ENCODE measurements at regions not wholly inside any gene's neighbourhood (a gene's known extent, or its start where the extent isn't known, plus 50 kb on each side); places are given as distances from the start of the nearest gene placed in this dataset.

- Histone ChIP-seq H3K4me1 (ENCODE audit: control insufficient read depth in 1 of 2, insufficient read depth in 2 of 2, low read depth in 1 of 2, low read length in 1 of 2) (no peaks in the 10 kb centered on the region), H3K9ac (no peak overlapping the region), H3F3A (replicated peaks; ENCODE audit: insufficient read depth) (no peaks in the 10 kb centered on the region), H3K4me2 (peak overlapping the region; percentile 24; the same call in 1 of the 2 replicates), H3K4me3 (ENCODE audit: low read depth in 2 of 2, low read length in 1 of 2) (peak overlapping the region; percentile 6 to 40; a peak in 3 of 4 replicates), H3K27me3 (ENCODE audit: insufficient read depth) (0 out of 2 replicates have a peak, but pooled peaks cover 4% of the 10 kb centered on the region), H3K27ac (ENCODE audit: low read depth in 2 of 2, low read length in 1 of 2) (no peak overlapping the region), H2AFZ (ENCODE audit: low read depth) (peak overlapping the region; percentile 66), H3K79me2 (ENCODE audit: insufficient read depth) (no peaks in the 10 kb centered on the region), H3K9me2 (no peaks in the 10 kb centered on the region), H3K36me3 (replicated peaks in 1 of 2; ENCODE audit: control insufficient read depth in 1 of 2, insufficient read depth in 2 of 2, low read length in 1 of 2) (no peaks in the 10 kb centered on the region), H4K20me1 (ENCODE audit: insufficient read depth) (no peaks in the 10 kb centered on the region), H3K9me3 (no peaks in the 10 kb centered on the region)
- ChIA-PET CTCF (interaction anchor here (1.0 kb wide), 1 partner anchor 20 kb away, joined by 3 read pairs; no protein-coding TSS in a partner anchor), POLR2A (no interaction called here)
- no peak for DNase-seq
- TF ChIP-seq MAX (IDR thresholded peaks at IDR 0.05; ENCODE audit: low read depth) (no peak), RCOR1 (IDR thresholded peaks at IDR 0.05; ENCODE audit: low read length) (no peak), FOXM1 (IDR thresholded peaks at IDR 0.05; ENCODE audit: low read depth) (no peak), GATA2 (CRISPR knock-in tag; IDR thresholded peaks at IDR 0.05) (no peak), PBX3 (IDR thresholded peaks at IDR 0.05) (no peak), NRF1 (IDR thresholded peaks at IDR 0.05; ENCODE audit: low read depth, low read length) (no peak), ZBTB33 (IDR thresholded peaks at IDR 0.05; ENCODE audit: borderline replicate concordance, low read depth) (no peak), REST (IDR thresholded peaks at IDR 0.05; ENCODE audit: low read depth, low read length) (no peak), ELF1 (IDR thresholded peaks at IDR 0.05) (no peak), FOSL2 (IDR thresholded peaks at IDR 0.05; ENCODE audit: borderline replicate concordance, low read depth) (no peak), CTCF (IDR thresholded peaks at IDR 0.05) (no peak), TAF1 (IDR thresholded peaks at IDR 0.05; ENCODE audit: borderline replicate concordance, low read depth, low read length) (no peak), GABPA (IDR thresholded peaks at IDR 0.05; ENCODE audit: low read depth) (no peak), YY1 (IDR thresholded peaks at IDR 0.05; ENCODE audit: low read depth) (no peak)
- WGBS (ENCODE audit: low lambda C conversion rate) = 11% methylated on average over 2 of the region's 2 CpGs
These were observed 463.6 kb upstream of the CRIM1 start for GRCh38 chr2:35891936-35892335.

Measured in SK-N-SH (cell line).